Keratinocyte (primary cell): ENCODE measurements at regions not wholly inside any gene's neighbourhood (a gene's known extent, or its start where the extent isn't known, plus 50 kb on each side); places are given as distances from the start of the nearest gene placed in this dataset.

Experiments
- DNase-seq: peaks from one replicate; pipeline ENCODE4 v3.0.0-alpha.2; 2011; ENCODE audit warnings: low read depth, missing footprints, low spot score
- FAIRE-seq: peaks from 2 replicates; lab custom pipeline; 2011; peaks lifted over from hg19 to GRCh38; lab: Jason Lieb, UNC
- H2AFZ ChIP-seq: 2 replicates; pipeline ENCODE4 v1.6.0; 2012; ENCODE audit warnings: low read length, control low read depth, inconsistent platforms; ENCODE audit not compliant: control insufficient read depth
- H3K27ac ChIP-seq: 2 replicates; pipeline ENCODE4 v1.5.1; 2011; ENCODE audit warnings: low read length; ENCODE audit not compliant: control insufficient read depth, insufficient read depth
- H3K27me3 ChIP-seq: 3 replicates; pipeline ENCODE4 v1.6.0; 2011; ENCODE audit warnings: low read length; ENCODE audit not compliant: control insufficient read depth, insufficient read depth; ENCODE audit errors: extremely low read depth
- H3K36me3 ChIP-seq, 2 experiments: 2 replicates in 1 of 2; 3 replicates in 1 of 2; pipeline ENCODE4 v1.5.1; 2011; ENCODE audit warnings: low read length in 2 of 2, mild to moderate bottlenecking in 1 of 2; ENCODE audit not compliant: control insufficient read depth in 2 of 2, insufficient read depth in 2 of 2; ENCODE audit errors: extremely low read depth in 1 of 2
- H3K4me1 ChIP-seq: 3 replicates; pipeline ENCODE4 v1.5.1; 2011; ENCODE audit warnings: low read length; ENCODE audit not compliant: control insufficient read depth, insufficient read depth; ENCODE audit errors: extremely low read depth
- H3K4me2 ChIP-seq: 3 replicates; pipeline ENCODE4 v1.6.0; 2011; ENCODE audit warnings: low read depth, low read length; ENCODE audit not compliant: control insufficient read depth, insufficient read depth; ENCODE audit errors: extremely low read depth
- H3K4me3 ChIP-seq, 3 experiments: fragments of 200-600 bp in 1 of 3; sonication (generic) in 1 of 3; 2 replicates in 2 of 3; 3 replicates in 1 of 3; pipeline ENCODE4 v1.5.1; 2011 to 2016; ENCODE audit warnings: low read length in 3 of 3, mild to moderate bottlenecking in 3 of 3, control low read depth in 2 of 3, inconsistent platforms in 1 of 3, low read depth in 1 of 3, mixed read lengths in 1 of 3, mixed run types in 1 of 3, moderate library complexity in 1 of 3; ENCODE audit not compliant: control insufficient read depth in 2 of 3, insufficient read depth in 2 of 3; ENCODE audit errors: extremely low read depth in 1 of 3
- H3K79me2 ChIP-seq: 2 replicates; pipeline ENCODE4 v1.6.0; 2012; ENCODE audit warnings: low read length; ENCODE audit not compliant: control insufficient read depth, insufficient read depth
- H3K9ac ChIP-seq: 3 replicates; pipeline ENCODE4 v1.6.0; 2011; ENCODE audit warnings: low read length; ENCODE audit not compliant: control insufficient read depth, insufficient read depth; ENCODE audit errors: extremely low read depth
- H3K9me1 ChIP-seq: 3 replicates; pipeline ENCODE4 v1.6.0; 2011; ENCODE audit warnings: low read length; ENCODE audit not compliant: control insufficient read depth, insufficient read depth; ENCODE audit errors: extremely low read depth
- H3K9me3 ChIP-seq: 2 replicates; pipeline ENCODE4 v1.5.1; 2012; ENCODE audit warnings: low read depth, low read length; ENCODE audit not compliant: control insufficient read depth
- H4K20me1 ChIP-seq: 3 replicates; pipeline ENCODE4 v1.6.0; 2011; ENCODE audit warnings: low read length; ENCODE audit not compliant: control insufficient read depth, insufficient read depth; ENCODE audit errors: extremely low read depth
- CTCF ChIP-seq, 3 experiments: IDR thresholded peaks in 1 of 3; conservative IDR thresholded peaks in 1 of 3; optimal IDR thresholded peaks in 1 of 3; 2 replicates in 2 of 3; 3 replicates in 1 of 3; pipeline versions ENCODE3 to v1.5.1; 2011; ENCODE audit warnings: low read length in 3 of 3, mild to moderate bottlenecking in 3 of 3, moderate library complexity in 2 of 3, control low read depth in 1 of 3, inconsistent platforms in 1 of 3; ENCODE audit not compliant: insufficient read depth in 2 of 3; ENCODE audit errors: extremely low read depth in 1 of 3
- EZH2 ChIP-seq: IDR thresholded peaks from one replicate; pipeline ENCODE4 v1.6.1; 2012; ENCODE audit warnings: inconsistent platforms, mild to moderate bottlenecking, low read length, moderate library complexity
- dilution Hi-C: fragments of 300-500 bp; cut with MboI; formaldehyde crosslinking; loops from one replicate; pipeline ENCODE4 v1.7.0; 2020; ENCODE audit warnings: low sequenced_read_pairs; ENCODE audit not compliant: extremely low pct_ligation_motif_present

GRCh38 chr14:82854901-82855300 is 1321.2 kb upstream of the SEL1L start:
- no peaks in the 10 kb centered on the region for H3K9me1 ChIP-seq
- no peak for FAIRE-seq

GRCh38 chr14:82855912-82856391 is 1322.3 kb upstream of the SEL1L start:
- Histone ChIP-seq H3K9ac (no peak overlapping the region), H3K9me3 (no peaks in the 10 kb centered on the region), H2AFZ (no peak overlapping the region), H3K4me2 (no peak overlapping the region), H3K27me3 (peaks cover 5% of the 10 kb centered on the region), H3K36me3 (no peaks in the 10 kb centered on the region), H3K4me3 (no peak overlapping the region), H3K79me2 (no peaks in the 10 kb centered on the region), H4K20me1 (no peaks in the 10 kb centered on the region), H3K9me1 (no peaks in the 10 kb centered on the region), H3K4me1 (no peaks in the 10 kb centered on the region), H3K27ac (no peak overlapping the region)
- peak; percentile 59 for FAIRE-seq
- DNase-seq, result peak; percentile 33
- no peak for TF ChIP-seq EZH2
- peak in 2 of 3 experiments; percentile 33 to 43 for TF ChIP-seq CTCF (optimal IDR thresholded peaks at IDR 0.05 in 1 of 3, IDR thresholded peaks at IDR 0.05 in 1 of 3, conservative IDR thresholded peaks at IDR 0.05 in 1 of 3; ENCODE audit: extremely low read depth in 1 of 3, insufficient read depth in 2 of 3, low read length in 3 of 3)
- dilution Hi-C loops, result no loop called here

More at GRCh38 chr14:82854901-82855300, 1321.2 kb upstream of the SEL1L start:
- TF ChIP-seq CTCF (optimal IDR thresholded peaks at IDR 0.05 in 1 of 3, IDR thresholded peaks at IDR 0.05 in 1 of 3, conservative IDR thresholded peaks at IDR 0.05 in 1 of 3; ENCODE audit: extremely low read depth in 1 of 3, insufficient read depth in 2 of 3, low read length in 3 of 3) (no peak), EZH2 (no peak)
- no peak overlapping the region for H2AFZ ChIP-seq
- H4K20me1 ChIP-seq, result no peaks in the 10 kb centered on the region
- no peak overlapping the region for H3K9ac ChIP-seq
- dilution Hi-C loops, result no loop called here
- H3K27ac ChIP-seq, result no peak overlapping the region
- no peaks in the 10 kb centered on the region for H3K36me3 ChIP-seq
- H3K4me3 ChIP-seq, result no peak overlapping the region
- H3K4me1 ChIP-seq, result no peaks in the 10 kb centered on the region
- no peaks in the 10 kb centered on the region for H3K9me3 ChIP-seq
- H3K27me3 ChIP-seq, result peaks cover 5% of the 10 kb centered on the region
- no peak for DNase-seq
- H3K79me2 ChIP-seq, result no peaks in the 10 kb centered on the region
- no peak overlapping the region for H3K4me2 ChIP-seq
